Caki2 (cell line): ENCODE measurements at regions not wholly inside any gene's neighbourhood (a gene's known extent, or its start where the extent isn't known, plus 50 kb on each side); places are given as distances from the start of the nearest gene placed in this dataset.

Experiments
- DNase-seq: peaks from one replicate; pipeline ENCODE4 v3.0.0-alpha.2; 2015; ENCODE audit warnings: low read depth
- in situ Hi-C: cut with HindIII; loops from 2 replicates; pipeline ENCODE4 v1.10.0; 2016; ENCODE audit warnings: low sequenced_read_pairs, low pct_unique_long_range_greater_than_20kb, mixed read lengths

- in situ Hi-C loops, result no loop called here
Observed at GRCh38 chr4:18572481-18572880, 550.9 kb upstream of the LCORL start.

GRCh38 chr4:18571301-18571761 lies 549.8 kb upstream of the LCORL start:
- in situ Hi-C loops, result no loop called here

More at GRCh38 chr4:18572481-18572880, 550.9 kb upstream of the LCORL start:
- DNase-seq, result no peak

GRCh38 chr4:18570370-18570769 lies 548.8 kb upstream of the LCORL start:
- in situ Hi-C loops, result no loop called here
- DNase-seq, result no peak

More at GRCh38 chr4:18571301-18571761, 549.8 kb upstream of the LCORL start:
- DNase-seq, result peak; percentile 47

GRCh38 chr4:18568600-18568999 lies 547.0 kb upstream of the LCORL start:
- in situ Hi-C loops, result no loop called here
- DNase-seq, result no peak

- in situ Hi-C loops, result no loop called here
- DNase-seq, result no peak
Observed at GRCh38 chr4:18566970-18567799, 545.6 kb upstream of the LCORL start.

- no peak for DNase-seq
- in situ Hi-C loops, result no loop called here
Observed at GRCh38 chr4:18559492-18559891, 537.9 kb upstream of the LCORL start.

- in situ Hi-C loops, result no loop called here
- no peak for DNase-seq
Observed at GRCh38 chr4:18556402-18556801, 534.8 kb upstream of the LCORL start.

- no peak for DNase-seq
- in situ Hi-C loops, result no loop called here
Observed at GRCh38 chr4:18540349-18540748, 518.8 kb upstream of the LCORL start.

- in situ Hi-C loops, result no loop called here
- no peak for DNase-seq
Observed at GRCh38 chr4:18538121-18538520, 516.6 kb upstream of the LCORL start.

GRCh38 chr4:18536428-18536827 lies 514.9 kb upstream of the LCORL start:
- in situ Hi-C loops, result no loop called here
- no peak for DNase-seq

GRCh38 chr4:18535948-18536347 lies 514.4 kb upstream of the LCORL start:
- DNase-seq, result no peak
- in situ Hi-C loops, result no loop called here

- DNase-seq, result no peak
- in situ Hi-C loops, result no loop called here
Observed at GRCh38 chr4:18533262-18533775, 511.8 kb upstream of the LCORL start.

- in situ Hi-C loops, result no loop called here
- no peak for DNase-seq
Observed at GRCh38 chr4:18531731-18532130, 510.2 kb upstream of the LCORL start.

- DNase-seq, result no peak
- in situ Hi-C loops, result no loop called here
Observed at GRCh38 chr4:18529482-18529881, 507.9 kb upstream of the LCORL start.

GRCh38 chr4:18524667-18525066 lies 503.1 kb upstream of the LCORL start:
- in situ Hi-C loops, result no loop called here

GRCh38 chr4:18518098-18518497 lies 496.5 kb upstream of the LCORL start:
- in situ Hi-C loops, result no loop called here
- DNase-seq, result no peak

More at GRCh38 chr4:18524667-18525066, 503.1 kb upstream of the LCORL start:
- no peak for DNase-seq

- DNase-seq, result no peak
- in situ Hi-C loops, result no loop called here
Observed at GRCh38 chr4:18513861-18514260, 492.3 kb upstream of the LCORL start.

- in situ Hi-C loops, result no loop called here
Observed at GRCh38 chr4:18512718-18513117, 491.2 kb upstream of the LCORL start.

GRCh38 chr4:18511727-18512126 lies 490.2 kb upstream of the LCORL start:
- no peak for DNase-seq
- in situ Hi-C loops, result no loop called here

More at GRCh38 chr4:18512718-18513117, 491.2 kb upstream of the LCORL start:
- DNase-seq, result no peak

GRCh38 chr4:18508786-18509185 lies 487.2 kb upstream of the LCORL start:
- in situ Hi-C loops, result no loop called here
- no peak for DNase-seq
